Uterus (tissue), 2 donors: ENCODE measurements at regions not wholly inside any gene's neighbourhood (a gene's known extent, or its start where the extent isn't known, plus 50 kb on each side); places are given as distances from the start of the nearest gene placed in this dataset.

Experiments
- POLR2A ChIP-seq, 2 donors: fragments of 450-650 bp; IDR thresholded peaks; one replicate each; pipeline ENCODE4 v1.6.1; 2016; ENCODE audit warnings: antibody characterized with exemption in 2 of 2, mild to moderate bottlenecking in 1 of 2, moderate library complexity in 1 of 2
- TF ChIP-seq, protein P1 (sequence below), 4 experiments: fragments of 200-600 bp in 2 of 4; fragments of 450-650 bp in 2 of 4; sonication (generic) in 2 of 4; IDR thresholded peaks; one replicate each; pipeline ENCODE4 v1.5.1; 2016 to 2019; ENCODE audit warnings: antibody characterized with exemption in 4 of 4, mild to moderate bottlenecking in 2 of 4, moderate library complexity in 1 of 4

DNA sequence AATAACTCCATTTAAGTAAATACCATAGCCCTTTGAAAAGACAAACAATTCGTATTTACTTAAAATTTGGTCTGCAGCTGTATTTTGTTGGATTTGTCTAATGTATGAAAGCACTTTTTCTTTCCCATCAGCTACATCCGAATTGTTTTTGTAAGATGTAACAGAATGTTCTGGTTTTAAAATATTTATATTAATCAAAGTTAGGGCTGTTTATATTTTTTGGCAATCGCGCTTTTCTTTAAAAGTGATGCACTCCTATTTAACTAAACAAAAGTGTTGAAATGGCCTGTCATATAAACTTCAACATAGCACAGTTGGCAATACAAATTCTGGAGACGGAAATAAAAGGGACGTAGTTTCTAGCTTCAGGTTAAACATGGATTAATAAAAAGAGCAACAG, 216.3 kb upstream of the ADGRL2 start:
- TF ChIP-seq, protein P1, sequence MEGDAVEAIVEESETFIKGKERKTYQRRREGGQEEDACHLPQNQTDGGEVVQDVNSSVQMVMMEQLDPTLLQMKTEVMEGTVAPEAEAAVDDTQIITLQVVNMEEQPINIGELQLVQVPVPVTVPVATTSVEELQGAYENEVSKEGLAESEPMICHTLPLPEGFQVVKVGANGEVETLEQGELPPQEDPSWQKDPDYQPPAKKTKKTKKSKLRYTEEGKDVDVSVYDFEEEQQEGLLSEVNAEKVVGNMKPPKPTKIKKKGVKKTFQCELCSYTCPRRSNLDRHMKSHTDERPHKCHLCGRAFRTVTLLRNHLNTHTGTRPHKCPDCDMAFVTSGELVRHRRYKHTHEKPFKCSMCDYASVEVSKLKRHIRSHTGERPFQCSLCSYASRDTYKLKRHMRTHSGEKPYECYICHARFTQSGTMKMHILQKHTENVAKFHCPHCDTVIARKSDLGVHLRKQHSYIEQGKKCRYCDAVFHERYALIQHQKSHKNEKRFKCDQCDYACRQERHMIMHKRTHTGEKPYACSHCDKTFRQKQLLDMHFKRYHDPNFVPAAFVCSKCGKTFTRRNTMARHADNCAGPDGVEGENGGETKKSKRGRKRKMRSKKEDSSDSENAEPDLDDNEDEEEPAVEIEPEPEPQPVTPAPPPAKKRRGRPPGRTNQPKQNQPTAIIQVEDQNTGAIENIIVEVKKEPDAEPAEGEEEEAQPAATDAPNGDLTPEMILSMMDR (IDR thresholded peaks at IDR 0.05): no peak
- no peak for TF ChIP-seq POLR2A (IDR thresholded peaks at IDR 0.05)
